ENCODE measurements at regions not wholly inside any gene's neighbourhood (a gene's known extent, or its start where the extent isn't known, plus 50 kb on each side); places are given as distances from the start of the nearest gene placed in this dataset.

DNA sequence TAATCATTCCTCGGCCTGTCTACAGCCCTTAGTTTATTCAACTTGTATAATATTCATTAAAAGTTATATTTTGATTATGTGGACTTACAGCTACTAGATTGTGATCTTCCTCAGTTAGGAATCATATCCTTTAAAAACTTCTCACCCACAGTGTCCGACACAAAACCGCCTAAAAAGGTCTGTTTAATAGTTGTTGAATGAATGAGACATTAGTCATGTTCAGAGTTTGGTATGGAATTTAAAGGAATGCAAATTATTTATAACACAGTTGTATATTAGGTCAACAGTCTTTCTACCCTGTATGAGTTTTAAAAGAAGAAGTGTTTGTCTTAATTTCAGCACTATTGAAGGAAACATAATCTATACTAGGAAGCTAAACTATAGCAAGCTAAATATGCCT is 390.0 kb downstream of the ARL4A start:
- Histone ChIP-seq H3K36me3 (ENCODE audit: control insufficient read depth, insufficient read depth, low read length) (no peaks in the 10 kb centered on the region), H3K4me1 (ENCODE audit: control insufficient read depth, insufficient read depth, low read length) (no peaks in the 10 kb centered on the region), H3K4me3 (ENCODE audit: insufficient read depth, low read depth, low read length) (no peak overlapping the region), H3K27ac (ENCODE audit: insufficient read depth, low read depth, low read length, poor library complexity, severe bottlenecking) (no peak overlapping the region), H3K9me3 (ENCODE audit: control insufficient read depth, low read length) (no peaks in the 10 kb centered on the region), H3K27me3 (ENCODE audit: control insufficient read depth, insufficient read depth, low read length, poor library complexity, severe bottlenecking) (no peaks in the 10 kb centered on the region)
- WGBS, 2 experiments, result 100% methylated on average over 2 of the region's 3 CpGs; no CpG with 5 or more reads in 1 of the 2 experiments

DNA sequence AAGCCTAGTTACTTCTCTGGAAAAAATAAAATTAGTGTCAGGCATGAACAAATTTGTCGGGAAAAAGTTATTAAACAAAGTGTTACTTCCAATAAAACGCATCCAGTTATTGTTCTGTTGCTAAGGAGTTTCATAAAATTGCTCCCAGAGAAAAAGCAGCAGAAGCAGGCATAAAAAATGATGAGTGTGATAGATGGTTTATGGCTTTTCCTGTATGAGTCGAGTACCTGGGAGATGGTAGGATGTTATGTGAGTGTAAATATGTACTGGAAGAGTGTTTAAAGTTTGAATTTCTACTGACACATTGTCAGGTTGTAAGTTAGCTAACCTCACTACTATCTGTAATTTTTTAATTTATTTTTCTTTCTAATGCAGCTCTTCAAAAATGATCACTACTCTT is 390.7 kb downstream of the ARL4A start:
- Histone ChIP-seq H3K4me1 (ENCODE audit: control insufficient read depth, insufficient read depth, low read length) (no peaks in the 10 kb centered on the region), H3K36me3 (ENCODE audit: control insufficient read depth, insufficient read depth, low read length) (no peaks in the 10 kb centered on the region), H3K9me3 (ENCODE audit: control insufficient read depth, low read length) (no peaks in the 10 kb centered on the region), H3K27ac (ENCODE audit: insufficient read depth, low read depth, low read length, poor library complexity, severe bottlenecking) (no peak overlapping the region), H3K27me3 (ENCODE audit: control insufficient read depth, insufficient read depth, low read length, poor library complexity, severe bottlenecking) (no peaks in the 10 kb centered on the region), H3K4me3 (ENCODE audit: insufficient read depth, low read depth, low read length) (no peak overlapping the region)
- 63 to 65% methylated on average over 3 of the region's 3 CpGs for WGBS, 2 experiments

DNA sequence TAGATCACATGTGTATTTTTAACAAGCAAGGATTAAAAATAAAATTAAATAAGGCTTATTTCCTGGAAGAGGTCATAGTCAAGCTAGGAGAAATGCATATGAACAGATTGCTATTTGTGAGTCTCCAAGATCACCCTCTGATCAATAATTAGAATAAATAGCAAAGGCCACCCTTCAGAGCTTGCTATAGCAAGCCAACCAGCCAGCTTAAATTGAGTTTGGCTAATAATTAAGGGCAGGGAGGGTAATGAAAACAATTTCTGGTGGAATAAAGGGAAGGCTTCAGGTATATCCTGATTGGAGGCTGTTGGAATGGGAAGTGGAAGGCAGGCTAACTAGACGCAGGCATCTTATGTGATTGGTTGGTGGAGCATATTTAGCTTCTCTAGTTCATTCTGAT is 403.5 kb downstream of the ARL4A start:
- WGBS, 2 experiments, result 97 to 100% methylated on average over 1 of the region's 1 CpG
- Histone ChIP-seq H3K36me3 (ENCODE audit: control insufficient read depth, insufficient read depth, low read length) (no peaks in the 10 kb centered on the region), H3K27ac (ENCODE audit: insufficient read depth, low read depth, low read length, poor library complexity, severe bottlenecking) (no peak overlapping the region), H3K9me3 (ENCODE audit: control insufficient read depth, low read length) (no peaks in the 10 kb centered on the region), H3K4me1 (ENCODE audit: control insufficient read depth, insufficient read depth, low read length) (no peaks in the 10 kb centered on the region), H3K27me3 (ENCODE audit: control insufficient read depth, insufficient read depth, low read length, poor library complexity, severe bottlenecking) (no peaks in the 10 kb centered on the region), H3K4me3 (ENCODE audit: insufficient read depth, low read depth, low read length) (no peak overlapping the region)

DNA sequence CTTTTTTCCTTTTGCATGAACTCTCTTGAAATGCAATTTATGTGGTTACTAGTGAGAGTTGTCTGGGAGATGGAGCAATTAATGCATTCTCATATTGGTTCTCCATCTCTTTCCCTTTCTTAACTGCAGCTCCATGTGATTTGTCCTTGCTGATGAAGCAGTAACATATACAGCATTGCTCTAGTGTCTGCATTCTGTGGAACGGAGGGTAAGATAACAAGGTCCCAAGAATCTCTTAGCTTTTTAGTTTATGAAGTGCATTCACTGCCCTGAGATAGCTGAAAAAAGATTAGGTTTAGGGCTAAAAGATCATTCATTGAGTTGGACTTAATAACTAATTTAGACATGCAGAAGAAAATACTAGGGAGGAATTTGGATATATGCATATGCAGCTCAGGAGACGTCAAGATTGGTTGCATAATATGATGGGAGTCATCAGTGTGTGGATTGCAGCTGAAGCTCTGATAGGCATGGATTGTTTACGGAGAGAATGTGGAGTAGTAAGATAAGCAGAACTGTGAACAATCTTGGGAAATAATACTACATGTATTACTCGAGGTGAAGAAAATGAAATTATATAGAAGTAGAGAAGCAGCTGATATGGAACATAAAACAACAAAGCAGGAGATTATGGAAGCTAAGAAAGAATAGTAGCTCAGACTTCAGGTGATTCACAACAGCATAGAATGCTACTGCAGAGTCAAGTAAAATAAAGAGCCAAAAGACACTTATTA is 404.7 kb downstream of the ARL4A start:
- Histone ChIP-seq H3K4me3 (ENCODE audit: insufficient read depth, low read depth, low read length) (no peak overlapping the region), H3K36me3 (ENCODE audit: control insufficient read depth, insufficient read depth, low read length) (no peaks in the 10 kb centered on the region), H3K4me1 (ENCODE audit: control insufficient read depth, insufficient read depth, low read length) (no peaks in the 10 kb centered on the region), H3K27me3 (ENCODE audit: control insufficient read depth, insufficient read depth, low read length, poor library complexity, severe bottlenecking) (no peaks in the 10 kb centered on the region), H3K27ac (ENCODE audit: insufficient read depth, low read depth, low read length, poor library complexity, severe bottlenecking) (no peak overlapping the region), H3K9me3 (ENCODE audit: control insufficient read depth, low read length) (no peaks in the 10 kb centered on the region)
- WGBS, 2 experiments, result 90 to 93% methylated on average over 4 of the region's 4 CpGs

DNA sequence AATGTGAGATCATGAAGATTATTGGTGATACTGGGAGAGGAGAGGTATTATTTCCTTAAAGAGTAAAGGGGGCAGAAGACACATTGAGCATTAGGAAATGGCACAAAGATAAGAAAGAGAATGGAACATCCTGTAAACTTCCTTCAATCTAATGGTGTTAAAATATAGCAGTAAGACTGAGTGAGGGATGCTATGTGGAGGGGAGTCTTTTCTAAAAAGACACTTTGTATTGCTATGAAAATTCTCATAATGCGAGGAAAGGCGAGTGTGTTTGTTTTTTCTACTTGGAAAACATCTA is 405.2 kb downstream of the ARL4A start:
- no peaks in the 10 kb centered on the region for H3K27me3 ChIP-seq (ENCODE audit: control insufficient read depth, insufficient read depth, low read length, poor library complexity, severe bottlenecking)
- H3K4me3 ChIP-seq (ENCODE audit: insufficient read depth, low read depth, low read length), result no peak overlapping the region
- H3K27ac ChIP-seq (ENCODE audit: insufficient read depth, low read depth, low read length, poor library complexity, severe bottlenecking), result no peak overlapping the region
- no peaks in the 10 kb centered on the region for H3K36me3 ChIP-seq (ENCODE audit: control insufficient read depth, insufficient read depth, low read length)
- H3K9me3 ChIP-seq (ENCODE audit: control insufficient read depth, low read length), result no peaks in the 10 kb centered on the region
- no peaks in the 10 kb centered on the region for H3K4me1 ChIP-seq (ENCODE audit: control insufficient read depth, insufficient read depth, low read length)
- WGBS, 2 experiments, result 95 to 97% methylated on average over 2 of the region's 2 CpGs

DNA sequence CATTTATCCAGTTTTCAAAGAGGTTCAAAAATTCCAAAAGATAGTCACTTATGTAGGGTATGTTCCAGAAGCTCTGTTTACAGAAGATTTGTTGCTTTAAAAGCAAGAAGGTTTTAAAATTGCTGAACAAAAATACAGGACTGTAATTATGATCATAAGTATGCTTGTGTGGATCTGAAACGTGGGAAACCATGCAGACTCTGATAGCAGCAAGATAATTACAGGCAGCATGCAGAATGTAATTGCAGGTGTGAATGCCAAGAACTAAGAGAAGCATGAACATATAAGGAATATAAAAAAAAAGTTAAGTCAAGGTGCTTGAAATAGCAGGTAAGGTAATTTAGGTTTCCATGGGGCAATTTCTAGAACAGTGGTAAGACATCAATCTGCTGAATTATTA is 405.7 kb downstream of the ARL4A start:
- no peak overlapping the region for H3K4me3 ChIP-seq (ENCODE audit: insufficient read depth, low read depth, low read length)
- no peaks in the 10 kb centered on the region for H3K4me1 ChIP-seq (ENCODE audit: control insufficient read depth, insufficient read depth, low read length)
- no peaks in the 10 kb centered on the region for H3K9me3 ChIP-seq (ENCODE audit: control insufficient read depth, low read length)
- WGBS, 2 experiments, result 89 to 93% methylated on average over 1 of the region's 1 CpG
- H3K36me3 ChIP-seq (ENCODE audit: control insufficient read depth, insufficient read depth, low read length), result no peaks in the 10 kb centered on the region
- no peaks in the 10 kb centered on the region for H3K27me3 ChIP-seq (ENCODE audit: control insufficient read depth, insufficient read depth, low read length, poor library complexity, severe bottlenecking)
- H3K27ac ChIP-seq (ENCODE audit: insufficient read depth, low read depth, low read length, poor library complexity, severe bottlenecking), result no peak overlapping the region

DNA sequence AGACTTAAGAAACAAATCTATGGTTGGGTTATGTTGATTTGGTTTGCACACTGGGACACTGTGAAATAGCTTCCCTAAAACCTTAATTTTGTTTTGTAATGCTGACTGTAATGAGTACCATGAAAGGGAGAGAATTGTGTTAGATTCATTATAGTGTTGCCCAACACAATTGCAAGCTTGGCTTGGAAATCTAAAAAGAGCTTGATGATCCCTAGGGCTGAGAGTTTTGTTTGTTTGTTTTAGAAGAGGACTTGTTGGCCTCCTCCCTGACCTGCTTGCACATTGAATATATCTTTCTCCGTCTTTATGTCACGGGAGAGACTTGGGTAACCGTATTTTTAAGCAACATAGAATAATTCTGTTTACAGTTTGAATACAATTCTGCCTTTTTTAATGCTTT is 410.1 kb downstream of the ARL4A start:
- Histone ChIP-seq H3K36me3 (ENCODE audit: control insufficient read depth, insufficient read depth, low read length) (no peaks in the 10 kb centered on the region), H3K27ac (ENCODE audit: insufficient read depth, low read depth, low read length, poor library complexity, severe bottlenecking) (no peak overlapping the region), H3K4me3 (ENCODE audit: insufficient read depth, low read depth, low read length) (no peak overlapping the region), H3K27me3 (ENCODE audit: control insufficient read depth, insufficient read depth, low read length, poor library complexity, severe bottlenecking) (no peaks in the 10 kb centered on the region), H3K4me1 (ENCODE audit: control insufficient read depth, insufficient read depth, low read length) (no peaks in the 10 kb centered on the region), H3K9me3 (ENCODE audit: control insufficient read depth, low read length) (no peaks in the 10 kb centered on the region)
- 90% methylated on average over 3 of the region's 3 CpGs for WGBS, 2 experiments

DNA sequence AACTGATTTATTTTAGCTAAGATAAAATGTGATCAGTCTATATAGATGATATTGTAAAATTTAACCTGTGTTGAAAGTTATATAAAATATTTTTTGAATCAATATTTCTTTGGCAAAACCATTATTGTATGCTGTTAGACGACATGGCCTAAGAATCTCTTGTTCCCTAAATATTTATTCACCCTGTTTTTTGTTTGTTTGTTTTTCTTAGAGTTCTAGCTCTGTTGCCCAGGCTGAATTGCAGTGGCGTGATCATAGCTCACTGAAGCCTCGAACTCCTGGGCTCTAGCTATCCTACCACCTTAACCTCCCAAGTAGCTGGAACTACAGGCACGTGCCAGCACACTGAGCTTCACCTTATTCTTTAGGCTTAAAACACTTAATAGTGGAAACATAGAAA is 410.7 kb downstream of the ARL4A start:
- Histone ChIP-seq H3K36me3 (ENCODE audit: control insufficient read depth, insufficient read depth, low read length) (no peaks in the 10 kb centered on the region), H3K27me3 (ENCODE audit: control insufficient read depth, insufficient read depth, low read length, poor library complexity, severe bottlenecking) (no peaks in the 10 kb centered on the region), H3K27ac (ENCODE audit: insufficient read depth, low read depth, low read length, poor library complexity, severe bottlenecking) (no peak overlapping the region), H3K4me3 (ENCODE audit: insufficient read depth, low read depth, low read length) (no peak overlapping the region), H3K9me3 (ENCODE audit: control insufficient read depth, low read length) (no peaks in the 10 kb centered on the region), H3K4me1 (ENCODE audit: control insufficient read depth, insufficient read depth, low read length) (no peaks in the 10 kb centered on the region)
- 90% methylated on average over 4 of the region's 4 CpGs for WGBS, 2 experiments

DNA sequence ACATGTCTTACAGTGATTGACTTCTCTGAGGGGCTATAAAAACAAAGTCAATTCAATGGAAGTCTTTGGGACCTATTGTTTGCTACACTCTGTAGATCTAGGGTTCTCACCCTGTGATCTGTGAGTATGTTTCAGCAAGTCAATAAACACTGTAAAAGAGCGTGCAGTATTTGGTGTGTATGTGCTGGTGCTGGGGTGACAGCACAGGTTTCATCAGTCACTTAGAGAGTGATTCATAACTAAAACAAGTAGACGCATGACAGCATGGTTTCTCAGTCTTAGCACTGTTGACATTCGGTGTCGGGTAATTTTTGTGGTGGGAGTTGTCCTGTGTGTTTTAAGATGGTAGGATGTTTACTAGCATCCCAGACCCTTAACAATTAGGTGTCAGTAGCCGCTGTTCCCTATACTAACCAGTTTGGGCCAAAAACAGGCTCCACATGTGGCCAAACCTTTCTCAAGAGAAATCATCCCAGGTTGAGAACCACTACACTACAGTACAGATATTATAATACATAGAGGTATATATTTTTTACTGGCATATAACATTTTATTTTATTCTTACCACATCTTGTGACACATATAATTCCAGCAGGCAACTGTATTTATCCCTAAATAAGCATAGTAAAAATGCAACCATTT is 411.8 kb downstream of the ARL4A start:
- 86 to 92% methylated on average over 5 of the region's 5 CpGs for WGBS, 2 experiments
- no peaks in the 10 kb centered on the region for H3K9me3 ChIP-seq (ENCODE audit: control insufficient read depth, low read length)
- H3K27me3 ChIP-seq (ENCODE audit: control insufficient read depth, insufficient read depth, low read length, poor library complexity, severe bottlenecking), result no peaks in the 10 kb centered on the region
- H3K4me1 ChIP-seq (ENCODE audit: control insufficient read depth, insufficient read depth, low read length), result no peaks in the 10 kb centered on the region
- no peak overlapping the region for H3K27ac ChIP-seq (ENCODE audit: insufficient read depth, low read depth, low read length, poor library complexity, severe bottlenecking)
- H3K4me3 ChIP-seq (ENCODE audit: insufficient read depth, low read depth, low read length), result no peak overlapping the region
- H3K36me3 ChIP-seq (ENCODE audit: control insufficient read depth, insufficient read depth, low read length), result no peaks in the 10 kb centered on the region

DNA sequence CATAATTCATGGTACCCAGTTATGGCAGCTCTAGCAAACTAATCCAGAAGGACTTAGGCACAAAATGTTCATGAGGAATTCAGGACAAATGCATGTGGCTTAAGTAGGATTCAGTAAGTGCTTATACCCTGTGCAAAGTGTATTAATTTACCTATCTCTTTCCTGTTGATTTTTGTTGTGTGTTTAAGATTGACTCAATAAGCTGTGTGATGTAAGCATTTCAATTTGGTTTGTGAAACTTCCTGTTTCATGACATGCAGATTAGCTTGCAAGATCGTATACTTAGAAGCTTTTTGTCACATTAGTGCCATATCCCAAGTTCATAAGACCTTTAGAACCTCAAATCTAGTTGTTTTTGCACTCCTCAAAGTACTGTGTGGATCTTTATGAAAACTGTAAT is 416.7 kb downstream of the ARL4A start:
- WGBS, 2 experiments, result 90 to 100% methylated on average over 1 of the region's 1 CpG
- H3K4me1 ChIP-seq (ENCODE audit: control insufficient read depth, insufficient read depth, low read length), result no peaks in the 10 kb centered on the region

More for the DNA sequence above, 416.7 kb downstream of the ARL4A start:
- H3K27me3 ChIP-seq (ENCODE audit: control insufficient read depth, insufficient read depth, low read length, poor library complexity, severe bottlenecking), result no peaks in the 10 kb centered on the region
- no peaks in the 10 kb centered on the region for H3K9me3 ChIP-seq (ENCODE audit: control insufficient read depth, low read length)
- H3K4me3 ChIP-seq (ENCODE audit: insufficient read depth, low read depth, low read length), result no peak overlapping the region
- no peaks in the 10 kb centered on the region for H3K36me3 ChIP-seq (ENCODE audit: control insufficient read depth, insufficient read depth, low read length)
- H3K27ac ChIP-seq (ENCODE audit: insufficient read depth, low read depth, low read length, poor library complexity, severe bottlenecking), result no peak overlapping the region
